GM12878 (cell line): ENCODE measurements at regions not wholly inside any gene's neighbourhood (a gene's known extent, or its start where the extent isn't known, plus 50 kb on each side); places are given as distances from the start of the nearest gene placed in this dataset.

ENCODE experiments used
- ATAC-seq: fragments of 200-7000 bp; cut with Tn5 transposase; 3 replicates; pipeline ENCODE4 v1.9.1; 2020; ENCODE audit warnings: mild to moderate bottlenecking, moderate library complexity
- BruUV-seq: library from RNA; stranded (reverse); fragments of 400-500 nt; replicated peaks from 2 replicates; lab custom pipeline; 2021; lab: Mats Ljungman, UMichigan
- CTCF ChIA-PET: fragments of 300-600 bp; sonication (Branson Sonifier 250); formaldehyde crosslinking; extraction: SDS; loops from one replicate; lab custom pipeline; 2021; ENCODE audit warnings: inconsistent platforms; lab: Yijun Ruan, JAX
- POLR2A ChIA-PET: fragments of 350-600 bp; formaldehyde crosslinking; extraction: SDS; loops from one replicate; lab custom pipeline; 2021; ENCODE audit warnings: inconsistent platforms; lab: Charles Lee
- RAD21 ChIA-PET: fragments of 300-600 bp; sonication (Branson Sonifier 250); formaldehyde crosslinking; loops from one replicate; lab custom pipeline; 2023; ENCODE audit warnings: antibody characterized with exemption; ENCODE audit not compliant: unreplicated experiment; lab: Charles Lee
- SMC1A ChIA-PET: fragments of 300-600 bp; sonication (Branson Sonifier 250); formaldehyde crosslinking; loops from one replicate; lab custom pipeline; 2023; ENCODE audit not compliant: unreplicated experiment, uncharacterized antibody; lab: Charles Lee
- DNase-seq: peaks from one replicate; pipeline ENCODE4 v3.0.0-alpha.2; 2011; ENCODE audit warnings: low read depth, low spot score
- FAIRE-seq: peaks from 3 replicates; lab custom pipeline; 2011; peaks lifted over from hg19 to GRCh38; lab: Jason Lieb, UNC
- H2AFZ ChIP-seq: 2 replicates; pipeline ENCODE4 v1.6.0; 2011; ENCODE audit warnings: low read depth, low read length, control low read depth; ENCODE audit not compliant: control insufficient read depth
- H3K27ac ChIP-seq: 2 replicates; pipeline ENCODE4 v1.5.1; 2011; ENCODE audit warnings: control low read depth; ENCODE audit not compliant: control insufficient read depth, insufficient read depth
- H3K27me3 ChIP-seq, 2 experiments: replicated peaks in 1 of 2; 2 replicates each; pipeline versions ENCODE4 v1.6.0 to v1.6.1; 2011; ENCODE audit warnings: low read length in 1 of 2; ENCODE audit not compliant: control insufficient read depth in 2 of 2, insufficient read depth in 2 of 2
- H3K36me3 ChIP-seq, 2 experiments: 2 replicates each; pipeline ENCODE4 v1.5.1; 2011; ENCODE audit warnings: low read length in 1 of 2; ENCODE audit not compliant: control insufficient read depth in 2 of 2, insufficient read depth in 2 of 2
- H3K4me1 ChIP-seq: 2 replicates; pipeline ENCODE4 v1.6.1; 2011; ENCODE audit warnings: mild to moderate bottlenecking, low read length, moderate library complexity, mixed read lengths; ENCODE audit not compliant: control insufficient read depth, insufficient read depth
- H3K4me2 ChIP-seq: 2 replicates; pipeline ENCODE4 v1.6.0; 2011; ENCODE audit warnings: control low read depth; ENCODE audit not compliant: control insufficient read depth, insufficient read depth
- H3K4me3 ChIP-seq: fragments of 200-600 bp; sonication (generic); 2 replicates; pipeline ENCODE4 v1.5.1; 2016
- H3K79me2 ChIP-seq: 2 replicates; pipeline ENCODE4 v1.6.0; 2011; ENCODE audit warnings: low read length; ENCODE audit not compliant: control insufficient read depth, insufficient read depth
- H3K9ac ChIP-seq: 2 replicates; pipeline ENCODE4 v1.8.0; 2011; ENCODE audit warnings: low read length, control low read depth, mixed read lengths; ENCODE audit not compliant: control insufficient read depth, insufficient read depth
- H3K9me3 ChIP-seq: replicated peaks from 3 replicates; pipeline ENCODE4 v1.5.1; 2011; ENCODE audit warnings: mild to moderate bottlenecking, low read length; ENCODE audit not compliant: control insufficient read depth, insufficient read depth
- H4K20me1 ChIP-seq: 2 replicates; pipeline ENCODE4 v1.6.0; 2011; ENCODE audit not compliant: control insufficient read depth, insufficient read depth
- BCL3 ChIP-seq: IDR thresholded peaks from 2 replicates; pipeline ENCODE4 v1.6.1; 2011; ENCODE audit warnings: borderline replicate concordance, low read depth, mild to moderate bottlenecking, moderate library complexity, low read length; ENCODE audit not compliant: insufficient read depth, poor library complexity, severe bottlenecking
- HCFC1 ChIP-seq: fragments of 150-350 bp; IDR thresholded peaks from 2 replicates; pipeline ENCODE4 v1.6.1; 2014; ENCODE audit warnings: low read length
- MLLT1 ChIP-seq: fragments of 450-650 bp; IDR thresholded peaks from 2 replicates; pipeline ENCODE4 v1.6.1; 2016; ENCODE audit warnings: mild to moderate bottlenecking
- POLR2AphosphoS5 ChIP-seq: IDR thresholded peaks from 2 replicates; pipeline ENCODE4 v1.6.1; 2011; ENCODE audit warnings: mild to moderate bottlenecking, low read length, inconsistent platforms
- SMARCA5 ChIP-seq: fragments of 450-650 bp; IDR thresholded peaks from 2 replicates; pipeline ENCODE4 v1.6.1; 2017; ENCODE audit warnings: mild to moderate bottlenecking
- SMC3 ChIP-seq: IDR thresholded peaks from 2 replicates; pipeline ENCODE4 v1.6.1; 2011; ENCODE audit warnings: low read length, improper control_type of control experiment, borderline replicate concordance
- ZBTB11 ChIP-seq: fragments of 450-650 bp; formaldehyde crosslinking; IDR thresholded peaks from 2 replicates; pipeline ENCODE4 v1.5.0; 2022; ENCODE audit warnings: mild to moderate bottlenecking, missing genetic modification characterization
- in situ Hi-C: fragments of 300-500 bp; cut with MboI; formaldehyde crosslinking; loops from 9 replicates; pipeline ENCODE4 v1.14.3; 2018; ENCODE audit warnings: mixed read lengths
- intact Hi-C: fragments of 100-400 bp; cut with micrococcal nuclease; formaldehyde crosslinking; loops from one replicate; pipeline ENCODE4 v1.14.2; 2022; ENCODE audit not compliant: unreplicated experiment

- TF ChIP-seq BCL3 (no peak), HCFC1 (no peak), MLLT1 (no peak)
Measured at GRCh38 chr1:58946390-58946789, 162.5 kb upstream of the JUN start (continued).

GRCh38 chr1:58948671-58949070 lies 164.8 kb upstream of the JUN start:
- H3K9ac ChIP-seq = no peak overlapping the region
- intact Hi-C loops (no loop called here), in situ Hi-C loops (no loop called here)
- H4K20me1 ChIP-seq = no peaks in the 10 kb centered on the region
- H3K4me3 ChIP-seq = no peak overlapping the region
- no peaks in the 10 kb centered on the region for H3K27me3 ChIP-seq
- no peak overlapping the region for H3K4me2 ChIP-seq
- no TSS peak for BruUV-seq
- ATAC-seq (no peak), FAIRE-seq (no peak), DNase-seq (no peak)
- RAD21 ChIA-PET = no interaction called here
- no peak overlapping the region for H3K27ac ChIP-seq
- CTCF ChIA-PET = no interaction called here
- POLR2A ChIA-PET = no interaction called here
- no peaks in the 10 kb centered on the region for H3K4me1 ChIP-seq
- H3K36me3 ChIP-seq = no peaks in the 10 kb centered on the region
- no peaks in the 10 kb centered on the region for H3K79me2 ChIP-seq
- no peak overlapping the region for H2AFZ ChIP-seq
- no peak for TF ChIP-seq SMC3
- TF ChIP-seq ZBTB11 (CRISPR knock-in tag) = no peak
- TF ChIP-seq SMARCA5 = no peak
- no peak for TF ChIP-seq POLR2AphosphoS5
- SMC1A ChIA-PET = interaction anchor here (1.0 kb wide), 1 partner anchor 28 kb away, joined by 4 read pairs; no protein-coding TSS in a partner anchor
- no peaks in the 10 kb centered on the region; the same call in 2 of the 3 replicates for H3K9me3 ChIP-seq
